ENCODE measurements at regions not wholly inside any gene's neighbourhood (a gene's known extent, or its start where the extent isn't known, plus 50 kb on each side); places are given as distances from the start of the nearest gene placed in this dataset.

DNA sequence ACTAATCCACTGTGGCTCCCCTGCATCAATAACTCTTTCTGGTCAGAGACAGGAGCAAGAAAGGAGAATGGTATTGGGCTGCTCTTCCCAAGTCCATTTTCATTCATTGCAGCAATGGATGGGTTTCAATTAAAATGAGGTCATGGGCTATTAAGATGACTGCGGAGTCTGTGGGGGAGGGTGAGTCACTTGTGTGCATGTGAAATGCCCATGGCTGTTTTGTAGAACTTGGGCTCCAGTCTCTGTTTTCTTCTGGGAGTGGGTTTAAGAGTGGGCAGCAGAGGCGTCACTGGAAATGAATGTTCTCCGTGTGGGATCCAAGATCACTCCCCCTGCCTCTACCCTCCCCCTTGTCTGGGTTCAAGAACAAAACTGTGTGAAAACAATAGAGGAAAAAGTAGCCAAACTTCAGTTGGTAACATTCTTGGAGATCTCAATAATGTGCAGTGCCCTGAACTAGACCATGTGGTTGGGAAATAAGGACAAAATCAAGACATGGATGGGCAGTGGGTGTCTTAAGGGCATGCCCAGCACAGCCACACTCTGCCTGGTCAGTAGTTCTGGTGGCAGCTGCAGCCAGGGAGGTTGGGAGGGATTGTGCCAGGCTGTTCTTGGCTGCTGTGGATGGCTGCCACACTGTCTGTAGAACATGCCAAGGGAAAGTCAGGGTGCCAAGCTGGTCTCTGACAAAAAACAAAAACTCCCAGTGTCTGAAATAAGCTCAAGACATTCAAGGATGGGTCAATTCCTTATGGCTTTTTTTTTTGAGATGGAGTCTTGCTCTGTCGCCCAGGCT lies 68.2 kb upstream of the CXCR4 start:
- no peak for TF ChIP-seq TAF1 (IDR thresholded peaks at IDR 0.05; ENCODE audit: low read depth)
- TF ChIP-seq, protein P1, sequence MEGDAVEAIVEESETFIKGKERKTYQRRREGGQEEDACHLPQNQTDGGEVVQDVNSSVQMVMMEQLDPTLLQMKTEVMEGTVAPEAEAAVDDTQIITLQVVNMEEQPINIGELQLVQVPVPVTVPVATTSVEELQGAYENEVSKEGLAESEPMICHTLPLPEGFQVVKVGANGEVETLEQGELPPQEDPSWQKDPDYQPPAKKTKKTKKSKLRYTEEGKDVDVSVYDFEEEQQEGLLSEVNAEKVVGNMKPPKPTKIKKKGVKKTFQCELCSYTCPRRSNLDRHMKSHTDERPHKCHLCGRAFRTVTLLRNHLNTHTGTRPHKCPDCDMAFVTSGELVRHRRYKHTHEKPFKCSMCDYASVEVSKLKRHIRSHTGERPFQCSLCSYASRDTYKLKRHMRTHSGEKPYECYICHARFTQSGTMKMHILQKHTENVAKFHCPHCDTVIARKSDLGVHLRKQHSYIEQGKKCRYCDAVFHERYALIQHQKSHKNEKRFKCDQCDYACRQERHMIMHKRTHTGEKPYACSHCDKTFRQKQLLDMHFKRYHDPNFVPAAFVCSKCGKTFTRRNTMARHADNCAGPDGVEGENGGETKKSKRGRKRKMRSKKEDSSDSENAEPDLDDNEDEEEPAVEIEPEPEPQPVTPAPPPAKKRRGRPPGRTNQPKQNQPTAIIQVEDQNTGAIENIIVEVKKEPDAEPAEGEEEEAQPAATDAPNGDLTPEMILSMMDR (IDR thresholded peaks at IDR 0.05; ENCODE audit: poor library complexity, severe bottlenecking): no peak
- no peak for TF ChIP-seq SMC3 (conservative IDR thresholded peaks at IDR 0.05; ENCODE audit: poor library complexity)

Data from neural cell (in vitro differentiated cells).